Uterus (tissue), 3 donors: ENCODE measurements at regions not wholly inside any gene's neighbourhood (a gene's known extent, or its start where the extent isn't known, plus 50 kb on each side); places are given as distances from the start of the nearest gene placed in this dataset.

ENCODE experiments used
- DNase-seq, 2 donors: peaks; one replicate each; pipeline ENCODE4 v3.0.0-alpha.2; 2019 to 2020
- H3K27ac ChIP-seq, 2 donors: fragments of 200-600 bp; sonication (generic); 1 replicate in 1 of 2; 2 replicates in 1 of 2; pipeline ENCODE4 v1.5.1; 2016 to 2018
- H3K27me3 ChIP-seq, 2 donors: fragments of 200-600 bp; sonication (generic); one replicate each; pipeline ENCODE4 v1.5.1; 2018 to 2019; ENCODE audit warnings: control low read depth in 1 of 2
- H3K36me3 ChIP-seq, 2 donors: fragments of 200-600 bp; sonication (generic); one replicate each; pipeline ENCODE4 v1.5.1; 2019; ENCODE audit warnings: control low read depth in 1 of 2
- H3K4me1 ChIP-seq, 2 donors: fragments of 200-600 bp; sonication (generic); one replicate each; pipeline ENCODE4 v1.5.1; 2018 to 2019; ENCODE audit warnings: control low read depth in 1 of 2
- H3K4me3 ChIP-seq, 2 donors: fragments of 200-600 bp; sonication (generic); 1 replicate in 1 of 2; 2 replicates in 1 of 2; pipeline ENCODE4 v1.5.1; 2018 to 2019; ENCODE audit warnings: mild to moderate bottlenecking in 1 of 2
- H3K9me3 ChIP-seq, 2 donors: fragments of 200-600 bp; sonication (generic); one replicate each; pipeline ENCODE4 v1.5.1; 2019; ENCODE audit warnings: control low read depth in 1 of 2
- CTCF ChIP-seq, 4 experiments: fragments of 200-600 bp in 2 of 4; fragments of 450-650 bp in 2 of 4; sonication (generic) in 2 of 4; IDR thresholded peaks; one replicate each; pipeline ENCODE4 v1.5.1; 2016 to 2019; ENCODE audit warnings: antibody characterized with exemption in 4 of 4, mild to moderate bottlenecking in 2 of 4, moderate library complexity in 1 of 4
- POLR2A ChIP-seq, 2 donors: fragments of 450-650 bp; IDR thresholded peaks; one replicate each; pipeline ENCODE4 v1.6.1; 2016; ENCODE audit warnings: antibody characterized with exemption in 2 of 2, mild to moderate bottlenecking in 1 of 2, moderate library complexity in 1 of 2
- intact Hi-C: fragments of 100-400 bp; cut with DNase I; formaldehyde crosslinking; loops from one replicate; pipeline ENCODE4 v1.15.1; 2023; ENCODE audit warnings: low total_unique reads
- donor health status: DM: yes; HTN: yes; CAD: no.

- H3K27ac ChIP-seq: no peak overlapping the region
- H3K9me3 ChIP-seq: no peaks in the 10 kb centered on the region
- H3K27me3 ChIP-seq: no peaks in the 10 kb centered on the region
- intact Hi-C loops: no loop called here
- DNase-seq: no peak
- H3K4me1 ChIP-seq: no peaks in the 10 kb centered on the region
- no peak for TF ChIP-seq POLR2A (IDR thresholded peaks at IDR 0.05)
- TF ChIP-seq CTCF (IDR thresholded peaks at IDR 0.05): no peak
- no peak overlapping the region for H3K4me3 ChIP-seq
- H3K36me3 ChIP-seq: no peaks in the 10 kb centered on the region
These were observed 973.7 kb upstream of the AGA start for GRCh38 chr4:178415925-178416324.

GRCh38 chr4:178423366-178423765 is 981.1 kb upstream of the AGA start:
- no peak for TF ChIP-seq POLR2A (IDR thresholded peaks at IDR 0.05)
- no peak for TF ChIP-seq CTCF (IDR thresholded peaks at IDR 0.05)
- no peak for DNase-seq
- no peaks in the 10 kb centered on the region for H3K4me1 ChIP-seq
- H3K9me3 ChIP-seq: no peaks in the 10 kb centered on the region
- no peak overlapping the region for H3K4me3 ChIP-seq
- H3K27ac ChIP-seq: no peak overlapping the region
- H3K27me3 ChIP-seq: no peaks in the 10 kb centered on the region
- H3K36me3 ChIP-seq: no peaks in the 10 kb centered on the region
- intact Hi-C loops: no loop called here

GRCh38 chr4:178426871-178427270 is 984.6 kb upstream of the AGA start:
- intact Hi-C loops: no loop called here
- Histone ChIP-seq H3K4me3 (no peak overlapping the region), H3K36me3 (no peaks in the 10 kb centered on the region), H3K27ac (no peak overlapping the region), H3K9me3 (no peaks in the 10 kb centered on the region), H3K27me3 (no peaks in the 10 kb centered on the region), H3K4me1 (no peaks in the 10 kb centered on the region)
- TF ChIP-seq CTCF (IDR thresholded peaks at IDR 0.05) (no peak), POLR2A (IDR thresholded peaks at IDR 0.05) (no peak)
- no peak for DNase-seq

GRCh38 chr4:178427663-178428062 is 985.4 kb upstream of the AGA start:
- Histone ChIP-seq H3K36me3 (no peaks in the 10 kb centered on the region), H3K4me3 (no peak overlapping the region)
- intact Hi-C loops: no loop called here

GRCh38 chr4:178448372-178449035 is 1006.3 kb upstream of the AGA start:
- intact Hi-C loops: no loop called here
- Histone ChIP-seq H3K4me3 (no peak overlapping the region), H3K4me1 (no peaks in the 10 kb centered on the region), H3K27ac (no peak overlapping the region), H3K36me3 (no peaks in the 10 kb centered on the region), H3K9me3 (no peaks in the 10 kb centered on the region), H3K27me3 (no peaks in the 10 kb centered on the region)
- TF ChIP-seq POLR2A (IDR thresholded peaks at IDR 0.05) (no peak), CTCF (IDR thresholded peaks at IDR 0.05) (no peak)
- no peak for DNase-seq

More at GRCh38 chr4:178427663-178428062, 985.4 kb upstream of the AGA start:
- no peak overlapping the region for H3K27ac ChIP-seq
- DNase-seq: no peak
- TF ChIP-seq CTCF (IDR thresholded peaks at IDR 0.05) (no peak), POLR2A (IDR thresholded peaks at IDR 0.05) (no peak)
- no peaks in the 10 kb centered on the region for H3K9me3 ChIP-seq
- H3K27me3 ChIP-seq: no peaks in the 10 kb centered on the region
- no peaks in the 10 kb centered on the region for H3K4me1 ChIP-seq
